ENCODE measurements at regions not wholly inside any gene's neighbourhood (a gene's known extent, or its start where the extent isn't known, plus 50 kb on each side); places are given as distances from the start of the nearest gene placed in this dataset.

GRCh38 chr21:25371841-25372425 lies 235.3 kb downstream of the MRPL39 start:
- no peaks in the 10 kb centered on the region for H3K27me3 Mint-ChIP-seq
- H3K4me1 Mint-ChIP-seq (ENCODE audit: low read depth): no peaks in the 10 kb centered on the region
- no peak overlapping the region for H3K27ac Mint-ChIP-seq
- H3K4me3 Mint-ChIP-seq: no peak overlapping the region
- no peaks in the 10 kb centered on the region for H3K9me3 Mint-ChIP-seq
- intact Hi-C loops (cut with micrococcal nuclease): no loop called here
- H3K36me3 Mint-ChIP-seq (ENCODE audit: low read depth): no peaks in the 10 kb centered on the region

- Mint-ChIP-seq H3K9me3 (no peaks in the 10 kb centered on the region), H3K27ac (no peak overlapping the region), H3K4me1 (ENCODE audit: low read depth) (no peaks in the 10 kb centered on the region), H3K36me3 (ENCODE audit: low read depth) (no peaks in the 10 kb centered on the region), H3K4me3 (no peak overlapping the region), H3K27me3 (no peaks in the 10 kb centered on the region)
- intact Hi-C loops (cut with micrococcal nuclease): no loop called here
Measured at GRCh38 chr21:25370311-25370744, 237.0 kb downstream of the MRPL39 start.

- Mint-ChIP-seq H3K36me3 (ENCODE audit: low read depth) (no peaks in the 10 kb centered on the region), H3K9me3 (no peaks in the 10 kb centered on the region), H3K4me1 (ENCODE audit: low read depth) (no peaks in the 10 kb centered on the region), H3K4me3 (no peak overlapping the region), H3K27me3 (no peaks in the 10 kb centered on the region), H3K27ac (no peak overlapping the region)
- intact Hi-C loops (cut with micrococcal nuclease): no loop called here
Measured at GRCh38 chr21:25369524-25370300, 237.6 kb downstream of the MRPL39 start.

- no peaks in the 10 kb centered on the region for H3K27me3 Mint-ChIP-seq
- no peaks in the 10 kb centered on the region for H3K9me3 Mint-ChIP-seq
- no peak overlapping the region for H3K27ac Mint-ChIP-seq
- H3K4me3 Mint-ChIP-seq: no peak overlapping the region
- intact Hi-C loops (cut with micrococcal nuclease): no loop called here
- no peaks in the 10 kb centered on the region for H3K4me1 Mint-ChIP-seq (ENCODE audit: low read depth)
- no peaks in the 10 kb centered on the region for H3K36me3 Mint-ChIP-seq (ENCODE audit: low read depth)
Measured at GRCh38 chr21:25368531-25368930, 238.8 kb downstream of the MRPL39 start.

GRCh38 chr21:25366116-25366515 lies 241.2 kb downstream of the MRPL39 start:
- Mint-ChIP-seq H3K36me3 (ENCODE audit: low read depth) (no peaks in the 10 kb centered on the region), H3K4me3 (no peak overlapping the region), H3K9me3 (no peaks in the 10 kb centered on the region), H3K27ac (no peak overlapping the region), H3K4me1 (ENCODE audit: low read depth) (no peaks in the 10 kb centered on the region), H3K27me3 (no peaks in the 10 kb centered on the region)
- intact Hi-C loops (cut with micrococcal nuclease): no loop called here

- intact Hi-C loops (cut with micrococcal nuclease): no loop called here
- Mint-ChIP-seq H3K36me3 (ENCODE audit: low read depth) (no peaks in the 10 kb centered on the region), H3K4me3 (no peak overlapping the region)
Measured at GRCh38 chr21:25362375-25363267, 244.7 kb downstream of the MRPL39 start.

GRCh38 chr21:25361765-25362164 lies 245.5 kb downstream of the MRPL39 start:
- no peaks in the 10 kb centered on the region for H3K9me3 Mint-ChIP-seq
- intact Hi-C loops (cut with micrococcal nuclease): no loop called here
- no peaks in the 10 kb centered on the region for H3K27me3 Mint-ChIP-seq
- no peaks in the 10 kb centered on the region for H3K4me1 Mint-ChIP-seq (ENCODE audit: low read depth)
- no peak overlapping the region for H3K27ac Mint-ChIP-seq
- H3K36me3 Mint-ChIP-seq (ENCODE audit: low read depth): no peaks in the 10 kb centered on the region
- no peak overlapping the region for H3K4me3 Mint-ChIP-seq

More at GRCh38 chr21:25362375-25363267, 244.7 kb downstream of the MRPL39 start:
- H3K9me3 Mint-ChIP-seq: no peaks in the 10 kb centered on the region
- H3K27me3 Mint-ChIP-seq: no peaks in the 10 kb centered on the region
- H3K4me1 Mint-ChIP-seq (ENCODE audit: low read depth): no peaks in the 10 kb centered on the region
- no peak overlapping the region for H3K27ac Mint-ChIP-seq

- intact Hi-C loops (cut with micrococcal nuclease): no loop called here
- Mint-ChIP-seq H3K27ac (no peak overlapping the region), H3K4me1 (ENCODE audit: low read depth) (no peaks in the 10 kb centered on the region), H3K9me3 (no peaks in the 10 kb centered on the region), H3K36me3 (ENCODE audit: low read depth) (no peaks in the 10 kb centered on the region), H3K4me3 (no peak overlapping the region), H3K27me3 (no peaks in the 10 kb centered on the region)
Measured at GRCh38 chr21:25361097-25361496, 246.2 kb downstream of the MRPL39 start.

GRCh38 chr21:25360593-25360992 lies 246.7 kb downstream of the MRPL39 start:
- no peak overlapping the region for H3K27ac Mint-ChIP-seq
- intact Hi-C loops (cut with micrococcal nuclease): no loop called here
- H3K9me3 Mint-ChIP-seq: no peaks in the 10 kb centered on the region
- H3K27me3 Mint-ChIP-seq: no peaks in the 10 kb centered on the region
- H3K4me1 Mint-ChIP-seq (ENCODE audit: low read depth): no peaks in the 10 kb centered on the region
- no peak overlapping the region for H3K4me3 Mint-ChIP-seq
- H3K36me3 Mint-ChIP-seq (ENCODE audit: low read depth): no peaks in the 10 kb centered on the region

- H3K9me3 Mint-ChIP-seq: no peaks in the 10 kb centered on the region
- H3K36me3 Mint-ChIP-seq (ENCODE audit: low read depth): no peaks in the 10 kb centered on the region
- H3K4me1 Mint-ChIP-seq (ENCODE audit: low read depth): no peaks in the 10 kb centered on the region
- intact Hi-C loops (cut with micrococcal nuclease): no loop called here
- H3K4me3 Mint-ChIP-seq: no peak overlapping the region
- no peak overlapping the region for H3K27ac Mint-ChIP-seq
- H3K27me3 Mint-ChIP-seq: no peaks in the 10 kb centered on the region
Measured at GRCh38 chr21:25359724-25360123, 247.6 kb downstream of the MRPL39 start.

- Mint-ChIP-seq H3K4me3 (no peak overlapping the region), H3K4me1 (ENCODE audit: low read depth) (no peaks in the 10 kb centered on the region), H3K27me3 (no peaks in the 10 kb centered on the region), H3K9me3 (peaks cover 6% of the 10 kb centered on the region), H3K27ac (no peak overlapping the region), H3K36me3 (ENCODE audit: low read depth) (no peaks in the 10 kb centered on the region)
- intact Hi-C loops (cut with micrococcal nuclease): no loop called here
Measured at GRCh38 chr21:25350056-25350455, 257.2 kb downstream of the MRPL39 start.

- H3K27ac Mint-ChIP-seq: no peak overlapping the region
- no peaks in the 10 kb centered on the region for H3K36me3 Mint-ChIP-seq (ENCODE audit: low read depth)
- H3K4me3 Mint-ChIP-seq: no peak overlapping the region
- intact Hi-C loops (cut with micrococcal nuclease): no loop called here
- H3K27me3 Mint-ChIP-seq: no peaks in the 10 kb centered on the region
- peaks cover 6% of the 10 kb centered on the region for H3K9me3 Mint-ChIP-seq
- no peaks in the 10 kb centered on the region for H3K4me1 Mint-ChIP-seq (ENCODE audit: low read depth)
Measured at GRCh38 chr21:25343774-25344545, 263.3 kb downstream of the MRPL39 start.

- Mint-ChIP-seq H3K9me3 (no peaks in the 10 kb centered on the region), H3K27me3 (no peaks in the 10 kb centered on the region), H3K36me3 (ENCODE audit: low read depth) (no peaks in the 10 kb centered on the region), H3K27ac (no peak overlapping the region), H3K4me1 (ENCODE audit: low read depth) (no peaks in the 10 kb centered on the region), H3K4me3 (no peak overlapping the region)
- intact Hi-C loops (cut with micrococcal nuclease): no loop called here
Measured at GRCh38 chr21:25342816-25343215, 264.5 kb downstream of the MRPL39 start.

Data from dendritic cell treated with granulocyte-macrophage colony-stimulating factor and Interleukin-4, amounts not matched to agents 40 ng/mL and 50 ng/mL, for 4 days (primary cell).